ENCODE measurements at regions not wholly inside any gene's neighbourhood (a gene's known extent, or its start where the extent isn't known, plus 50 kb on each side); places are given as distances from the start of the nearest gene placed in this dataset.

DNA sequence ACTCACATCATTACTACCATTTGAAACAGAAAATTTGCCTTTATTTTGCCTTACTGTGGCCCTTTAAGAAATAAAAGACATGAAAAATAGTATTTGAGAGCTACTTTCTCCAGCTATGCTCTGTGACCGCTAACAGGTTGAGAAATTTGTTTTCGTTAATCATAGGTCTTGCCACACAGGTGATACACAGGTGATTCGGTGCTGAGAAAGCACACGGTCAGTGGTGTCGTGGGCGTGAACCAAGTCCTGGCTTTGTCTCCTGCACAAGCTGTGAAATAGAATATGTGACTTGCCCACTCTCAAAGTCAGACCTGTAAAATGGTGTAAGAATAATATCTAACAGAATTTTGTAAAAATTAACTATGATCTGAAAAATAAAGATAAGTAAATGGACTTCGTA lies 155.3 kb upstream of the SLC39A10 start:
- WGBS, 2 donors, result 15 to 18% methylated on average over 7 of the region's 7 CpGs
- ATAC-seq, result peak; percentile 83 to 93 (median 93)

DNA sequence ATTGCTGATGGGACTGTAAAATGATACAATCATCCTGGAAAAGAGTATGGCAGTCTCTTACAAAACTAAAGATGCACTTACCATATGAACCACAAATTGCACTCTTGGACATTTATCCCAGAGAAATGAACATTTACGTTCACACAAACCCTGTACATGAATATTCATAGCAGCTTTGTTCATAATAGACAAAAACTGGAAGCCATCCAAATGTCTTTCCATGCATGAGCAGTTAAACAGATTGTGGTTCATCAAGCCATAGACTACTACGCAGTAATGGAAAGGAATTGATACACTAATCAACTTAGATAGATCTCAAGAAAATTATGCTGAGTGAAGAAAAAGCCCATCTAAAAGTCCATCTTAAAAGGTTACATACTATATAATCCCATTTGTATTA lies 156.1 kb upstream of the SLC39A10 start:
- H3K27ac ChIP-seq, result no peak overlapping the region
- 89 to 92% methylated on average over 2 of the region's 2 CpGs for WGBS, 2 donors
- H3K9me3 ChIP-seq, result no peaks in the 10 kb centered on the region
- no peak for ATAC-seq
- peaks cover 11 to 21% (median 17%) of the 10 kb centered on the region in 3 donors for H3K4me1 ChIP-seq
- no peak for DNase-seq
- H3K36me3 ChIP-seq, result no peaks in the 10 kb centered on the region
- no peak for FAIRE-seq
- intact Hi-C loops (cut with DNase I), result no loop called here
- no peak overlapping the region for H3K4me3 ChIP-seq
- no peaks in the 10 kb centered on the region for H3K27me3 ChIP-seq
- TF ChIP-seq, protein P1, sequence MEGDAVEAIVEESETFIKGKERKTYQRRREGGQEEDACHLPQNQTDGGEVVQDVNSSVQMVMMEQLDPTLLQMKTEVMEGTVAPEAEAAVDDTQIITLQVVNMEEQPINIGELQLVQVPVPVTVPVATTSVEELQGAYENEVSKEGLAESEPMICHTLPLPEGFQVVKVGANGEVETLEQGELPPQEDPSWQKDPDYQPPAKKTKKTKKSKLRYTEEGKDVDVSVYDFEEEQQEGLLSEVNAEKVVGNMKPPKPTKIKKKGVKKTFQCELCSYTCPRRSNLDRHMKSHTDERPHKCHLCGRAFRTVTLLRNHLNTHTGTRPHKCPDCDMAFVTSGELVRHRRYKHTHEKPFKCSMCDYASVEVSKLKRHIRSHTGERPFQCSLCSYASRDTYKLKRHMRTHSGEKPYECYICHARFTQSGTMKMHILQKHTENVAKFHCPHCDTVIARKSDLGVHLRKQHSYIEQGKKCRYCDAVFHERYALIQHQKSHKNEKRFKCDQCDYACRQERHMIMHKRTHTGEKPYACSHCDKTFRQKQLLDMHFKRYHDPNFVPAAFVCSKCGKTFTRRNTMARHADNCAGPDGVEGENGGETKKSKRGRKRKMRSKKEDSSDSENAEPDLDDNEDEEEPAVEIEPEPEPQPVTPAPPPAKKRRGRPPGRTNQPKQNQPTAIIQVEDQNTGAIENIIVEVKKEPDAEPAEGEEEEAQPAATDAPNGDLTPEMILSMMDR (IDR thresholded peaks at IDR 0.05), result no peak

More for the DNA sequence above, 155.3 kb upstream of the SLC39A10 start:
- FAIRE-seq (no peak), DNase-seq (peak in 3 of 6 donors; percentile 25 to 53 (median 25))
- Histone ChIP-seq H3K27ac (no peak overlapping the region), H3K4me3 (no peak overlapping the region), H3K9me3 (no peaks in the 10 kb centered on the region), H3K27me3 (no peaks in the 10 kb centered on the region), H3K4me1 (peaks cover 11 to 21% (median 17%) of the 10 kb centered on the region in 3 donors), H3K36me3 (no peaks in the 10 kb centered on the region)
- intact Hi-C loops (cut with DNase I), result no loop called here
- TF ChIP-seq, protein P1 (IDR thresholded peaks at IDR 0.05), result no peak

DNA sequence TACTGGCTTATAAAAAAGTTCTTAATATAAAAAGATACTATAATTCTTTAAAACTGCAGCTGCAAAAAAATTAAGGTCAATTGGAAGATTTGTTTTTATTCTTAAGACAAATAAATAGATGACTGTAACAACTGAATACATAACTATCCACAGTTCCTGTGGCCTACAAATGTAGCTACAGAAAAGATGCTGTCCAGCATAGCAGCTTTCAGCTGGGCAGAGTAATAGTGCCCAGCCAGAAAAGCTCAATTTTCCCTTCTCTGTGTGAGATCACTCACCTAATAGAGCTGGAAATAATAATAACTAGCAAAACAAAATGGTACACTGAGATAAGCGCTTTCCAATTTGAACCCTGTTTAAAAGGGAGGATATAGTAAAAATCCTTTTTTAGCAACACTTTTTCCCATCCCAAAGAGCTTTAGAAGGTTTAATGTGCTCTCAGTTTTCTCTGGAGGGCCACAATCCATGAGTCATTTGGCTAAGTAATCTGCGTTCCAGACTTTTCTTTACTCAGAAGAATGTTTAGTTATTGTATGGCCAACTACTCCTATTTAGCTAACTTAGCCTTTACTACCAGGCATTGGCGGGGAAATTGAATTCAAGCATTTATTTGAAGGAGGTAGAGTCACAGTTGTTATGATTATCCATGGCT lies 158.1 kb upstream of the SLC39A10 start:
- Histone ChIP-seq H3K27me3 (no peaks in the 10 kb centered on the region), H3K9me3 (no peaks in the 10 kb centered on the region), H3K27ac (no peak overlapping the region), H3K36me3 (no peaks in the 10 kb centered on the region), H3K4me1 (peaks cover 11 to 21% (median 17%) of the 10 kb centered on the region in 3 donors), H3K4me3 (no peak overlapping the region)
- ATAC-seq (no peak), FAIRE-seq (no peak), DNase-seq (no peak)
- 90 to 95% methylated on average over 3 of the region's 3 CpGs for WGBS, 2 donors
- TF ChIP-seq, protein P1 (IDR thresholded peaks at IDR 0.05), result no peak
- intact Hi-C loops (cut with DNase I), result no loop called here

DNA sequence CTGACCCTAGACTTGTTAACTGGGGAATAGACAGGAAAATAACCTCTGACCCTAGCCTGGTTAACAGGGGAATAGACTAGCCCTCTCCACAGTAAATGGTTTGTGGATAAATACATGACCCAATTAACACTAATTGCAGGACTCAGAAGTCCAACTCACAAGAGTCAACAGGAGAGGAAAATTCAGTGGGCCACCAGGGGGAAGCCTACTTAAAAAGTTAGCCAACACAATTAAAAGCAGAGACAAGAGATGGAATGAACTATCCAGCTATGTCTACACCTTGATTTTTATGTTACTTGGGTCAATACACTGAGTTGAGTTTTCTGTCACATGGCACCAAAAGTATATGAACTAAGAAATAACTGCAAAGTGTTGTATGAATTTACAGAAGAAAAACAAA lies 158.8 kb upstream of the SLC39A10 start:
- FAIRE-seq, result no peak
- H3K27me3 ChIP-seq, result no peaks in the 10 kb centered on the region
- ATAC-seq, result peak in 3 of 4 donors; percentile 47 to 63 (median 51)
- H3K27ac ChIP-seq, result no peak overlapping the region
- H3K4me1 ChIP-seq, result peaks cover 11 to 21% (median 17%) of the 10 kb centered on the region in 3 donors
- H3K4me3 ChIP-seq, result no peak overlapping the region
- DNase-seq, result peak in 2 of 6 donors; percentile 20 to 30
- TF ChIP-seq, protein P1 (IDR thresholded peaks at IDR 0.05), result peak in 1 of 4 donors; percentile 27
- no peaks in the 10 kb centered on the region for H3K36me3 ChIP-seq
- intact Hi-C loops (cut with DNase I), result no loop called here
- H3K9me3 ChIP-seq, result no peaks in the 10 kb centered on the region

DNA sequence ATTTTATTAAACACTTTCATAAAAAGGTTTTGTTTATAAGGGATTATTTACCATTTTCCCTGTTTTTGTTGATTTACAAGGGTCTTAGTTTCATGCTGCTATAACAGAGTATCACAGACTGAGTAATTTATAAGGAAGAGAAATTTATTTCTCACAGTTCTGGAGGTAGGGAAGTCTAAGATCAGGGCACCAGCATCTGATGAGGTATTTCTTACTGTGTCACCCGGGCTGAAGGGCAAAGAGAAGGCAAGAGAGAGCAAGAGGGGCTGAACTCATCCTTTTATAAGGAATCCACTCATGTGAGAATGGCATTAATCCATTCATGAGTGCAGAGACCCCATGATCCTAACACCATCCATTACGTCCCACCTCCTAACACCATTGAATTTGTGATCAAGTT lies 160.0 kb upstream of the SLC39A10 start:
- no peaks in the 10 kb centered on the region for H3K27me3 ChIP-seq
- H3K36me3 ChIP-seq, result no peaks in the 10 kb centered on the region
- H3K27ac ChIP-seq, result no peak overlapping the region
- H3K4me3 ChIP-seq, result no peak overlapping the region
- H3K9me3 ChIP-seq, result no peaks in the 10 kb centered on the region
- FAIRE-seq (no peak), ATAC-seq (no peak), DNase-seq (no peak)
- TF ChIP-seq, protein P1 (IDR thresholded peaks at IDR 0.05), result no peak
- peaks cover 5 to 10% (median 9%) of the 10 kb centered on the region in 3 donors for H3K4me1 ChIP-seq
- intact Hi-C loops (cut with DNase I), result no loop called here
- WGBS, 2 donors, result 67 to 81% methylated on average over 2 of the region's 2 CpGs
